GM18498 (cell line): ENCODE measurements at regions not wholly inside any gene's neighbourhood (a gene's known extent, or its start where the extent isn't known, plus 50 kb on each side); places are given as distances from the start of the nearest gene placed in this dataset.
"Not testable (repeated sequence)": the region's sequence is repeated elsewhere in the genome, so short reads cannot be mapped to it uniquely, and the experiment has no call there.

Source experiments
- ATAC-seq: cut with Tn5 transposase; IDR thresholded peaks from one replicate; pipeline ENCODE4 v1.9.1; 2021; ENCODE audit warnings: mild to moderate bottlenecking, moderate library complexity; ENCODE audit not compliant: unreplicated experiment

DNA sequence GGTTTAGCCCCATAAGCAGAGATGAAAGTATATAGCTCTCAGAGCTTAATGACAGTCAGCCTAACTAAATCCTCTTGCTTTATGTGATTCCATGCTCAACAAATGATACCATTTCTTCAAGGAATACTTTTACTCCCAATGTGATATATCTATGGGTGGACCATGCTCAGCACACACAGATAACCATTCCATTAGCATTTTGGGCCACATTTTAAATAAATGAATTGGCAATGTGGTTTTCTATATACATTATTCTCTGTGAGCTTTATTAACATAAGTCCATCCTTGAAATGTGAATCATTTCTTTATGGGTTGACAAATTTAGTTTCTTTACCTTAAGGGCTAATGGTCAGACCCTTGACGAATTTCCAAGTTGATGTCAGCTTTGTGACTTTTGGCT lies 329.3 kb upstream of the CITED2 start:
- ATAC-seq: no peak

DNA sequence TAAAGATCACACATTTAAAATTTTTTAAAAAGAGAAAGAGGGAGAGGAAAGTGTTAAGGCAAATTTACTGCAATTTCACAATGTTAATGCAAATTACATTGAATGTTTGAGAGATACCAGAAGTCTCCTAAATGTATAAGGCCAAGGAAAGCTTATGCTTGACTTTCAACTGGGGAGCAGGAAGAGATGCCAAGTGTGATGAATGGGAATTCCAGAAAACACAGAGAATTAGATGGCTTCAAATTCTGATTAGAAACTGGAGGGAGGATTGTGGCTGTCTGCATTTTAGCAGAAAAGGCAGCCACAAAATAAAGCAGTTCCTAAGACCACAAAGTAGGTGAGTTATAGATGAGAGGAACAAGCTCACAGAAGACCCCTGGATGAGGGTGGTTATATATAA lies 328.3 kb upstream of the CITED2 start:
- no peak for ATAC-seq

DNA sequence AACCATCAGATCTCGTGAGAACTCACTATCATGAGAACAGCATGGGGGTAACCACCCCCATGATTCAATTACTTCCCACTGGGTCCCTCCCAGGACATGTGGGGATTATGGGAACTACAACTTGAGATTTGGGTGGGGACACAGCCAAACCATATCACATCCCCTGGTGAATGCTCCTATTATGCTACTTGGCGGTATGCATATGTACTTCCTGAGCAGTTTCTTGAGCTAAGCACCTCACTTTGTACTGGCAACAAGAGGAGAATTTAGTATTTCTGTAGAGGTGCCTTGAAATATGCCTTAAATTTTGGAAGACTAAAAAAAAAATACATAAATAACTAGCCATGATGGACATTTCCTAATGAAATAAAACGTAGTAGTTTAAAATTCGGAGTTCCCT lies 327.2 kb upstream of the CITED2 start:
- no peak for ATAC-seq

DNA sequence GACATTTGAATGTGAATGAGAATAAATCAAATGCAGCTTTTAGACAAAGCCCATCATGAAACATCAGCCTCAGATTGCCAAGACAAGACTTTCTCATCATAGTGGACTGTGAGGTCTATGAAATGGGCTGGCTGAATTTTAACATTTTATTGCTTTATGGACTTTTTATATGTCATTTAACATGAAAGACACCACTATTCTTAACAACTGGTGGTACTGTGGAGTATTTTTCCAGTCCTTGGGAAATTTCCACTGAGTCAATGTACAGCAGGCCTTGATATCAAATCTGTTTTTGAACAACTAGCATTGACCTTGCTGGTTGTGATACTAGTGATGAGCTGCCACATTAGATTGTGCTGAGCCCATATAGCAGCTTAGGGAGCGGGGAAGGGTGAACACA lies 326.6 kb upstream of the CITED2 start:
- ATAC-seq: no peak

DNA sequence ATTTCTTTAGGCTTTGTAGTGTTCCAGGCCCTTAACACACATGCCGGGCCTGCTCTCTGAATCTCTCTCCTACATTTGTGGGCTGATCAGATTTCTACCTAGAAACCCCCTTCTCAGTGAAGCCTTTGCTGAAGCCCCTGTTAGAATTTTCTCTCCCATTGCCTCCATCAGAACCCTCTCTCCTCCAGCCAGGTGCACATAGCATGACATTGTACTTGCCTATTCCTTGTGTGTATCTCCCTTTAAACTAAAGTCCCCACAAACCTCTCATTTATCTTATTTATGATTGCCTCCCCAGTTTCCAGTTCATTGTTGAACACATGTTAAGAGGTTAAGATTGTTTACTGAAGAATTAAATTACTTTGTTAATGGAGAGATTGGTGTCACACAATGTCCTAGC lies 325.5 kb upstream of the CITED2 start:
- no peak for ATAC-seq

DNA sequence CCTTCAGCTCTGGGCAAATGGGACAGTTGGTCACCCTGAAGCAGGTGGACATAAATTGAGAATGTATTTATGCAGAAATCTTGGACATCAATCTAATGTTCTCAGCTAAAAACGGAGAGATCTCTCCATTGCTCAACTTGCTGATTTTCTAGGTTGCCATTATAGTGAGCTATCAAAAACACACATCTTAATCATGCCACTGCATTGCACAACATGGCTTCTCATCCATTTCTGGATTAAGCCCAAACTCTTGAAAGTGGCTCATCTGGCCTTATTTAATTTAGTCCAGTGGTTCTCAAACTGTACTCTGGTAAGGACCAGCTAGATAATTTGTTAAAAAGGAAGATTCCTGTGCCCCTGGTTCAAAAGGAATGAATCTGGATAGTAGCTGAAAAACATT lies 324.9 kb upstream of the CITED2 start:
- ATAC-seq: no peak

DNA sequence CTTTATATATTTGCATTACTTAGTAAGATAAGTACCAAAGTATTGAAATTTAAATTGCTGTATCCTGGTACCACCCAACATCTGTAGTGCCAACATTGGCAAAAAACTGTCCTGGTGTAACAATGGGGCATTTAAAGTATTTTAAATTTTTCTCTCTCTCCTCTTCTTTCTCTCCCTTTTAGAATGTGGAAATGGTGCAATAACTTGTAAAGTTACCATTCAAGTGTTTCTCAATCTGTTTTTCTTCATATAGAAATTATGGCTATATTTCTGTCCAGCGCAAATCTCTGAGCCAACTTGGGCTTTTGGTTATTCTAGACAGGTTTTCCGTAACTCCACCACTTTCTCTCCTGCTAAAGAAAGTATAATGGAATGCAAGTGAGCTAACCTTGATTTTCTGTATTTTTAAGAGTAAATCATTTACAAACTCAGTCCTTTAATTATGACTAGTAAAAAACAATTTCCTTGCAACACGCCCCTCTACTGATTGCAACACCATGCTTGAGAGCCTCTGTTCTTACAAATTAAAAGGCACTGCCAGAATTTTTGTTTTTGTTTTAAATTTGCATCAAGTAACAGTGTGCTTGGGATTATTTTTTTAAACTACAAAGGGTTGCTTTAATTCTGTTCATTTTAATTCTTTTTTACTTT lies 324.2 kb upstream of the CITED2 start:
- no peak for ATAC-seq

DNA sequence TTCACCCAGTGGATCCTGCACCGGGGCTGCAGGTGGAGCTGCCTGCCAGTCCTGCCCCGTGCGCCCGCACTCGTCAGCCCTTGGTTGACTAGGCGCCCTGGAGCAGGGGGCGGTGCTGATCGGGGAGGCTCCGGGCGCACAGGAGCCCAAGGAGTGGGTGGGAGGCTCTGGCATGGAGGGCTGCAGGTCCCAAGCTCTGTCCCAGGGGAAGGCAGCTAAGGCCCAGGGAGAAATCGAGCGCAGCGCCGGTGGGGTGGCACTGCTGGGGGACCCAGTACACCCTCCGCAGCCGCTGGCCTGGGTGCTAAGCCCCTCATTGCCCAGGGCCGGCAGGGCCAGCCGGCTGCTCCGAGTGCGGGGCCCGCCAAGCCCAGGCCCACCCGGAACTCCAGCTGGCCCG lies 323.4 kb upstream of the CITED2 start:
- ATAC-seq: not testable (repeated sequence)

DNA sequence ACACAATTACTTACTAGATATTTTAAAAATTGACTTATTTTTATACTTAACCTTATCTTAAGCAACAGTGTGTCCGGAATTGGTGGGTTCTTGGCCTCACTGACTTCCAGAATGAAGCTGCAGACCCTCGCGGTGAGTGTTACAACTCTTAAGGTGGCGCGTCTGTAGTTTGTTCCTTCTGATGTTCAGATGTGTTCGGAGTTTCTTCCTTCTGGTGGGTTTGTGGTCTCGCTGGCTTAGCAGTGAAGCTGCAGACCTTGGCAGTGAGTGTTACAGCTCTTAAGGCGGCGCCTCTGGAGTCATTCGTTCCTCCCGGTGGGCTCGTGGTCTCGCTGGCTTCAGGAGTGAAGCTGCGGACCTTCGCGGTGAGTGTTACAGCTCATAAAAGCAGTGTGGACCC lies 322.5 kb upstream of the CITED2 start:
- ATAC-seq: not testable (repeated sequence)

DNA sequence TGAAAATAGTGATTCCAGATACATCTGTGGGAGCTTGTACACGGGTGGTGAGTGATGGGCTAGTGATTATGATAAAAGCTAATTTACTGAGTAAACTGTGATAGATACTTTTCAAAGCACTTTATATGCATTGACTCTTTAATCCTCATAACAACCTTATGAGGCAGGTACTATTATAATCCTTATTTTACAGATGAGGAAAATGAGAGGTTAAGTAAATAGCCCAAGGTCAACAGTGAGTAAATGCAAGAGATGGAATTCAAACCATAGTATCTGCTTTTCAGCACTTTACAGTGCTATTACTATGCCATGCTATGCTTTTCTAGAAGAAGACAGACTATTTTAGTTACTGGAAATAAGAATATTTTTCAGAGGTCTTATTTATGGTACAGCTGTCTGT lies 320.9 kb upstream of the CITED2 start:
- no peak for ATAC-seq

DNA sequence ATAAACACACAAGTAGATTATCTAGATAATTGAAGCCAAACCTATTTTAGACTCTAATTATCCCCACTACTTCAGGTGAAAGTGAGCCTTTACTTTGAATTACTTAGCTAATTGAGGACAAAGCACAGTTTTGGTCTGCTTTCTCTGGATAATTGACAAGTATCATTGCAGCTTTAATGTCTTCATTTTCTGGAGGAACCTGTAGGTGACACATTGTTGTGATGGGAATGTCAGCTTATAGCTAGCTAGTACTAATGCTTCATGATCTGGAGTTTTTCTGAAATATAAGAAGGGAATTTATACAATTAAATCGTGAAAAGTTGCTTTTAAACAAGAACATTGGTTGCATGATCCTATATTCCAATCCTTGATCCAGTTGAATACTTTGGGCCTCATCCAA lies 319.3 kb upstream of the CITED2 start:
- ATAC-seq: no peak

DNA sequence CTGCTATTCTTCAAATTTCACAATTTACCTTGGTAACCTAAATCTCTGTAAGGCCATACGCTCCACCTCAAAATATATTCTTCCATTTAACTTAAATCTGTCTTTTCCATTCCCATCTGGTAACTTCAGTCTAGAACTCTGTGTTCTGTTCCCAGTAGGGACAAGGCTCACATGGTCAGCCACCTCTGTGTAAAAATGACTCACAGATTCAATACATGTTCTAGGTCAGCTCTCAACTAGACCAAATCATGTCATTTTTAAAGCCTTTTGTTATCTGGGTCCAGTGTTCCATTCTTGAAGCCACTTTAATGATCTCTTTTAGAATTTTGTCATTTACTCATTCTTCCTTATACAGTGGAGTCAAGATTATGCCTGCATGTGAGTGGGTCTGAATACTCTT lies 315.6 kb upstream of the CITED2 start:
- no peak for ATAC-seq

DNA sequence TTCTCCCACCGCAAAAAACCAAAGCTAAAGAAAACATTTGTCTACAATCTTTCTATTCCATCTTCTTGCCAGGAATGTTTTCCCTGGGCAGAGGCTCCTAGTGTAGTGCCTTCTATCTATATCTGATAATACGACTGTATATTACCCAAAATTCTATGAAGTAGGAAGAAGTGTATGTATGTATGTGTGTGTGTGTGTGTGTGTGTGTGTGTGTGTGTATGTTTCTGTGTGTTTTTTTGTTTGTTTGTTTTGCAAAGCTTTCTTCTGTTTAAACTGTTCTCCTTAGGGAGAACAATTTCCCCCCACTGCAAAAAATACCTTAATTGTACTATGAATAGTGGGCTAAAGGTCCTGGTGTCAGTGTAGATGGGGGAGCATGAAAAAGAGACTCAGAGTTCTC lies 312.6 kb upstream of the CITED2 start:
- no peak for ATAC-seq

DNA sequence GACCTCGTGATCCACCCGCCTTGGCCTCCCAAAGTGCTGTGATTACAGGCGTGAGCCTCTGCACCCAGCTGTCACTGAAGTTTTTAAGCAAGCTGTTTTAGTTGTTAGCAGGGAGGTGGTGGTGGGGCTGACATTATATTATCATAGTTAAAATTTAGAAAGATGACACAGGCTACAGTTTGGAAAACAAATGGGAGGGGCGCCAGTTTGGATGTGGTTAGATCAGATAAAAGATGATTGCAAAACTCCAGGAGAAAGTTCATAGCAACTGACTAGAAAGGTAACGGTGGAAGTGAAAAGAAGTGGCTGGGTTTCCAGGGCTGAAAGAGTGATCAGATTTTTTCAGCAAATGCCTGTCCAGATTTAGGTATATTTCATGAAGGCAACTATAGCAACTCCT lies 311.9 kb upstream of the CITED2 start:
- no peak for ATAC-seq

DNA sequence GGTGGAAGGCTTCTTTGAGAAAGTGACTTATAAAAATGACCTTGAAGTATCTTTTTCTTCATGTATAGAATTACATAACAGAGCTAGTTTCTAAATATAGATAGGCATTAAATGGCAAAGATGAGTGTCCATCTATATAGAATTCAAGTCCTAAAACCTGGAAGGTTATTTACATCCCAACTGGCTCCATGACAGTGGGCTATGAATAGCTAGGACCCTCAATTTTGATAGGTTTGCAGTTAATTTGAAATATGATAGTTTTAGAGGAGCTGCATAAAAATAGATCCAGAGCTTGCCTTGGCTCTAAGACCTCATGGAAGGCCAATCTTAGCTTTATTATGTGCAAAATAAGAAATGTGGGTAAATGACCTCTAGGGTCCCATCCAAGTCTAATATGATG lies 310.6 kb upstream of the CITED2 start:
- ATAC-seq: no peak

DNA sequence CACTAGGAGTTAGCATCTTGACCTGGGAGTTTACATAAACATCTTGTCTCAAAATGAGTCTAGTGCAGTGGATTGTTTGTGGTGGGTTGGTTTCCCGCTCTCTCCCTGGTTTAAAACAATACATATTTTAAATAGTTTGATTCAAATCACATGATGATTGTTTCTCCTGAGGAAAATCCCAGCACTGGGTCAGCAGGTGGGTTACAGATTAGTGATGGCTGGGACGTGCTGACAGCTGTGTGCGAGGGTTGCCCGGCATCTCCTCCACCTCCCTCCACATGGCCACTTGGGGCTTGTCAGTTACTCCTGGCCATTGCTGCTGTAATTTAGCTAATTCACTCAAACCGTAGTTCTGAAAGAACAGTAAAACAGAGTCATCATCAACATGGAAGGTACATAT lies 306.4 kb upstream of the CITED2 start:
- no peak for ATAC-seq

DNA sequence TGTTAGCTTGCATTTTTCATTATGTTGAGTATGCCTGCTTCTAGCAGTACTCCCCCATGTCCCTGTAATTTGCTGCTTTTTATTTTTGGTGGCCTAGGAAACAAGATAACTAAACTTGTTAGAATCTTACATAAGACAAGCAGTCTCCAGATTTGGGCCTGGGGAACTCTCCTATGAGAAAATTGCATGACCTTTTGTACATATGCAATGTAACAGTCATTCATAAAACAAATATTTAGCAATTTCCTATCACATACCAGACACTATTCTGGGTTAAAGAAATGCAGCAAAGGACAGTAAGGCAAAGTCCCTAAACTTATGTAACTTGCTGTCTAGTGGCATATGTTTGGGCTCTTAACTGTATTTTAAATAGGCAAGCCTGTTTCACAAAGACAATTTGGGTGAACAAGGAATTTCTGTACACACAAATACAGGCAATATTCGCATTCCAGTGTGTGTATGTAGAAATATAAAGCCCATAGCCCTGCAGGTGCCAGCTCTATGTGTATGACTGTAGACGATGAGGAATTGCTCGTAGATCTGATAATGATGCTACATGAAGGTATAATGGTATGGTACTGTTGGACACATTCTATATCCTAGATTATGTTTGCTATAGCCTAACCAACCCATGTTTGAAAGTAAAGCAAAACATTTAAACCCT lies 305.2 kb upstream of the CITED2 start:
- no peak for ATAC-seq

DNA sequence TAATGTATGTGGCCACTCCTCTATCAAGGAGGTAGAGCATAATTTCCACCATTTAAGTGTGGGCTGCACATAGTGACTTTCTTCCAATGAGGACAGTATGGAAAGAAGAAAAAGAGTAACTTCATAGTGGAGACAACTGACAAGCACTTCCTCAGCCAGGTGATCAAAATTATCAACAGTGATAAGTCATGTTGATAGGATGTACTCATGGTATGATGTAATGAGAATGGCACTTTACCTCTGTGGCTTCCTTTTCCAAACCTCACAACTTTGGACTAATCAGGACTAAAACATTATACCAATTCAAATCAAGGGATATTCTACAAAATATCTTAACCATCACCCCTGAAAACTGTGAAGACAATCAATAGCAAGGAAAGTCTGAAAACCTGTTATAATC lies 302.3 kb upstream of the CITED2 start:
- ATAC-seq: no peak

DNA sequence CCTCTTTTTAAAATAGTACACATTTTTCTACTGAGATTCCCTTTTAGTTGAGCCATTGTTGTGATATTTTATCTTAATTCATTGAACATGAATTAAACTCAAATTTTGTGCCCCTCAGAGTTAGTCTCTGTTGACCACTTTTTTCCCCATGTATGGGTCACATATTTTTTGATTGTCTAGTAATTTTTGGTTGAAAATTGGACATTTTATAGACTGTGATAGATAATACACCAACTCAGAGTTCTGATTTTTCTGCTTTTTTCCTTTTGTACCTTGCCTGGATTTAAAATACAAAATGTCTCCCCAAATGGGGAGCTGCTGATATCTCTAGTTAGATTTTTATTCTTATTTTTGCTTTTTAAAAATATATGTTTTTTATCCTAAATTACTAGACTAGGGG lies 291.8 kb upstream of the CITED2 start:
- no peak for ATAC-seq

DNA sequence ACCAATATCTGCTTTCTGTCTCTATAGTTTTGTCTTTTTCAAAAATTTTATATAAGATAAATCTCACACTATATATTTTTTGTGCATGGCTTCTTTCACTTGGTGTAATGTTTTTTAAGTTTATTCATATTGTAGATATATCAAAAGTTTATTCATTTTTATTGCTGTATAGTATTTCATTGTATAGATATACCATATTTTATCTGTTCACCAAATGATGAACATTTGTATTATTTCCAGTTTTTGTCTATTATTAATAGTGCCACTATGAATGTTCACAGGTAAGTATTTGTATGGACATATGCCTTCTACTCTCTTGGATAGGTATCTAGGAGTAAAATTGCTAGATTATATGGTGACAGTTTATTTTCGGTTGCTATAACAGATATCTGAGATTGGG lies 289.5 kb upstream of the CITED2 start:
- ATAC-seq: no peak

DNA sequence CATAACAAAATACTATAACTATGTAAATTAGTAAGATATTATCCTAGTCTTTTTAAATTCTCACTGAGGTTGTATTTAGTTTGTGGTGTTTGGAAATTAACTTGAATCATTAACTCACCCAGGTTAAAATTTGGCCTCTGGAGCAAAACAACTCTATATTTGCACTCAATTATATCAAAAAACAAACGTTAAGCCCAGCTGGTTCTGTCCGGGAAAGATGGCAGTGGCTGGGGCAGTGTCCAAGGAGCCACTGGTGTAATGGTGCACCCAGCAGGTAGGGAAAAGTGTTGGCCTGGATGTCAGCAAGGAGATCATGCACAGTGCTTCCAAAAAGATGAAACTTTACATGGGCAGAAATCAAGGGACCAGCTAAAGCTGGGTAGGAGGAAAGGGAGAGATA lies 285.3 kb upstream of the CITED2 start:
- no peak for ATAC-seq

DNA sequence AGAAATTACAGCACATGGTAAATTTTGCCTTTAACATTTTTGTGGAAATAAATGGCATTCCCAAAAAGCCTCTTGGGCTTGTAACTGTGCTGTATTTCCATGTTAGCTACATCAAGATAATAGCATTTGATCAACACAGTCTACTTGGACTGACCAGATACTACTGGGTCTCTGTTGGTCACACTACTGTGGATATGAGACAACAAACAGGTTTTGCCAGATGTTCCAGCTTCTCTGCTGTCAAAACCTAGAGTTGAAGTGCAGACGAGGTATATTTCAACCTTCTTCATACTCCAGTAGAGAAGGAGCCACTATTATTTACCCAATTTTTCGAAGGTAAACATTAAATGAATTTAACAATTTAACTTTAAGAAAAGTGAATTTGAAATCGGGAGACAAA lies 284.7 kb upstream of the CITED2 start:
- ATAC-seq: no peak

DNA sequence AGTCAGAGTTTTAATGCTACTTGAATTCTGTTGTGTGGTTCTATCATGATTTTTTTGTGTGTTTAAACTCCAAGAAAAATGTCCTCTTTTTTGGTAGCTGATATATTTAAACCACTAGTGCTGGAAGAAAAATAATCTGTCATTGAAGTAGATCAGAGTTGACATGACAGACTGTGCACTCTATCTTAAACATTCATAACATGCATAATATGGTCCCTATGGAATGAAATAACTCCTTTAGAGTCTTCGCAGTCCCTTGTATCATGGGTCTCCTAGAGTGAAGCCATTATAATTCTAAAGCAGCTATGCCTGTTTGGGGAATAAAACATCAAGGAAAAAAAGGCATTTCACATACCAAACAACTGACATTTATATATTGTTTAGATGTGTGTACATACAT lies 282.7 kb upstream of the CITED2 start:
- no peak for ATAC-seq
